ENCODE measurements at regions not wholly inside any gene's neighbourhood (a gene's known extent, or its start where the extent isn't known, plus 50 kb on each side); places are given as distances from the start of the nearest gene placed in this dataset.
A peak's percentile ranks its signal among the peaks of the same experiment; 100 is the strongest.

GRCh38 chr4:43360296-43360695, 467.8 kb downstream of the GRXCR1 start:
- no peaks in the 10 kb centered on the region for H4K20me1 ChIP-seq (ENCODE audit: insufficient read depth, low read length)
- BruUV-seq (replicated peaks), result no TSS peak
- POLR2A ChIA-PET, result interaction anchor here (0.9 to 1.1 kb wide), 2 partner anchors 8 kb away, joined by 3 read pairs; no protein-coding TSS in a partner anchor
- intact Hi-C loops (cut with micrococcal nuclease; ENCODE audit: unreplicated experiment), result no loop called here
- in situ Hi-C loops (cut with HindIII; ENCODE audit: extremely low pct_ligation_motif_present, low pct_unique_long_range_greater_than_20kb), result no loop called here
- no peaks in the 10 kb centered on the region for H3K79me2 ChIP-seq (ENCODE audit: insufficient read depth, low read length)
- no peak overlapping the region for H3K4me3 ChIP-seq (replicated peaks in 1 of 3; ENCODE audit: insufficient read depth in 1 of 3, low read depth in 2 of 3, low read length in 3 of 3)
- 0 out of 2 replicates have a peak, but pooled peaks cover 4% of the 10 kb centered on the region for H3K9me3 ChIP-seq (ENCODE audit: low read length)
- ATAC-seq (peak; percentile 81), DNase-seq (ENCODE audit: low spot score) (peak; percentile 76), FAIRE-seq (peak; percentile 28)
- peak overlapping the region; percentile 26 for H3K27ac ChIP-seq (ENCODE audit: extremely low read length, insufficient read depth, low read length)
- peak overlapping the region; percentile 32; the same call in 1 of the 2 replicates for H3K4me2 ChIP-seq (ENCODE audit: low read depth, low read length)
- H3K9ac ChIP-seq (ENCODE audit: insufficient read depth, low read depth, low read length), result no peak overlapping the region
- H3K27me3 ChIP-seq (ENCODE audit: control insufficient read depth in 1 of 2, insufficient read depth in 2 of 2, low read length in 2 of 2), result no peaks in the 10 kb centered on the region
- 5% methylated on average over 2 of the region's 2 CpGs for WGBS (ENCODE audit: low lambda C conversion rate)
- peaks cover 47% of the 10 kb centered on the region for H3K4me1 ChIP-seq (ENCODE audit: insufficient read depth, low read length)
- no peaks in the 10 kb centered on the region for H3K36me3 ChIP-seq (replicated peaks in 1 of 2; ENCODE audit: control insufficient read depth in 1 of 2, insufficient read depth in 2 of 2, low read length in 2 of 2)
- no peak overlapping the region for H2AFZ ChIP-seq (ENCODE audit: low read length)
- CTCF ChIA-PET (ENCODE audit: low intra/inter-chr PET ratio, low total read pairs), result no interaction called here
- TF ChIP-seq MEF2D (CRISPR knock-in tag; IDR thresholded peaks at IDR 0.05) (0 out of 2 replicates have a peak, but pooled peaks have one; percentile 40), PLSCR1 (CRISPR knock-in tag; IDR thresholded peaks at IDR 0.05; ENCODE audit: borderline replicate concordance) (no peak), THRA (CRISPR knock-in tag; IDR thresholded peaks at IDR 0.05; ENCODE audit: borderline replicate concordance) (peak; percentile 89), POGZ (CRISPR knock-in tag; IDR thresholded peaks at IDR 0.05) (0 out of 2 replicates have a peak, but pooled peaks have one; percentile 27), FOXK1 (CRISPR knock-in tag; IDR thresholded peaks at IDR 0.05; ENCODE audit: borderline replicate concordance, low read depth) (peak; percentile 53; the same call in 1 of the 2 replicates), MYNN (CRISPR knock-in tag; IDR thresholded peaks at IDR 0.05; ENCODE audit: low read depth) (no peak), GATAD2A (CRISPR knock-in tag; IDR thresholded peaks at IDR 0.05) (peak; percentile 69), ZNF362 (CRISPR knock-in tag; IDR thresholded peaks at IDR 0.05; ENCODE audit: borderline replicate concordance) (peak; percentile 95), SRF (IDR thresholded peaks at IDR 0.05; ENCODE audit: low read depth, low read length) (peak; percentile 79; the same call in 1 of the 2 replicates), TCF7L2 (IDR thresholded peaks at IDR 0.05; ENCODE audit: low read depth, low read length) (peak; percentile 85), BCL3 (CRISPR knock-in tag; IDR thresholded peaks at IDR 0.05) (no peak), NR2F1 (CRISPR knock-in tag; IDR thresholded peaks at IDR 0.05) (peak; percentile 10 to 58; a peak in 1 of 4 replicates), HMG20B (CRISPR knock-in tag; conservative IDR thresholded peaks at IDR 0.05) (0 out of 2 replicates have a peak, but pooled peaks have one; percentile 25), THAP11 (CRISPR knock-in tag; IDR thresholded peaks at IDR 0.05) (0 out of 2 replicates have a peak, but pooled peaks have one; percentile 33), HNF1A (IDR thresholded peaks at IDR 0.05; ENCODE audit: low read depth) (no peak), HNF1A (CRISPR knock-in tag; IDR thresholded peaks at IDR 0.05; ENCODE audit: borderline replicate concordance) (peak; percentile 55; the same call in 1 of the 2 replicates)

All from HepG2 (cell line).